Thyroid gland (tissue), 4 donors: ENCODE measurements at regions not wholly inside any gene's neighbourhood (a gene's known extent, or its start where the extent isn't known, plus 50 kb on each side); places are given as distances from the start of the nearest gene placed in this dataset.

Experiments used
- DNase-seq, 2 donors: peaks; one replicate each; pipeline ENCODE4 v3.0.0-alpha.2; 2019
- H3K27ac ChIP-seq, 3 donors: fragments of 200-600 bp; sonication (generic); 1 replicate in 2 of 3; 2 replicates in 1 of 3; pipeline ENCODE4 v1.5.1; 2016 to 2019; ENCODE audit warnings: mild to moderate bottlenecking in 1 of 3, moderate library complexity in 1 of 3
- H3K27me3 ChIP-seq: fragments of 200-600 bp; sonication (generic); one replicate; pipeline ENCODE4 v1.5.1; 2019
- H3K36me3 ChIP-seq, 2 donors: fragments of 200-600 bp; sonication (generic); one replicate each; pipeline ENCODE4 v1.5.1; 2016 to 2019
- H3K4me1 ChIP-seq, 2 donors: fragments of 200-600 bp; sonication (generic); one replicate each; pipeline ENCODE4 v1.5.1; 2017 to 2019
- H3K4me3 ChIP-seq, 3 donors: fragments of 200-600 bp; sonication (generic); replicated peaks in 1 of 3; 1 replicate in 2 of 3; 2 replicates in 1 of 3; pipeline ENCODE4 v1.5.1; 2016; ENCODE audit warnings: mild to moderate bottlenecking in 1 of 3
- H3K9me3 ChIP-seq: fragments of 200-600 bp; sonication (generic); one replicate; pipeline ENCODE4 v1.5.1; 2017
- CTCF ChIP-seq, 6 experiments: fragments of 200-600 bp in 3 of 6; fragments of 450-650 bp in 3 of 6; sonication (generic) in 3 of 6; IDR thresholded peaks; one replicate each; pipeline ENCODE4 v1.5.1; 2016 to 2019; ENCODE audit warnings: antibody characterized with exemption in 6 of 6, mild to moderate bottlenecking in 2 of 6, inconsistent platforms in 1 of 6, moderate library complexity in 1 of 6
- POLR2A ChIP-seq, 2 donors: fragments of 450-650 bp; IDR thresholded peaks; one replicate each; pipeline ENCODE4 v1.6.1; 2017; ENCODE audit warnings: antibody characterized with exemption in 2 of 2, mild to moderate bottlenecking in 2 of 2, moderate library complexity in 1 of 2
- WGBS, 2 donors: methylation state at CpG; one replicate each; pipeline ENCODE4 v1.1.5; 2017; 5-methylcytosine and 5-hydroxymethylcytosine counted together
- intact Hi-C: fragments of 100-400 bp; cut with DNase I; formaldehyde crosslinking; loops from one replicate; pipeline ENCODE4 v1.15.1; 2023

GRCh38 chr10:106242301-106242700, 922.2 kb downstream of the SORCS1 start:
- DNase-seq = no peak
- TF ChIP-seq CTCF (IDR thresholded peaks at IDR 0.05) = no peak
- TF ChIP-seq POLR2A (IDR thresholded peaks at IDR 0.05) = no peak
- Histone ChIP-seq H3K4me3 (no peak overlapping the region), H3K9me3 (no peaks in the 10 kb centered on the region), H3K4me1 (no peaks in the 10 kb centered on the region), H3K27me3 (no peaks in the 10 kb centered on the region), H3K27ac (no peak overlapping the region), H3K36me3 (no peaks in the 10 kb centered on the region)
- intact Hi-C loops = no loop called here
- WGBS, 2 donors = 70 to 73% methylated on average over 7 of the region's 7 CpGs

DNA sequence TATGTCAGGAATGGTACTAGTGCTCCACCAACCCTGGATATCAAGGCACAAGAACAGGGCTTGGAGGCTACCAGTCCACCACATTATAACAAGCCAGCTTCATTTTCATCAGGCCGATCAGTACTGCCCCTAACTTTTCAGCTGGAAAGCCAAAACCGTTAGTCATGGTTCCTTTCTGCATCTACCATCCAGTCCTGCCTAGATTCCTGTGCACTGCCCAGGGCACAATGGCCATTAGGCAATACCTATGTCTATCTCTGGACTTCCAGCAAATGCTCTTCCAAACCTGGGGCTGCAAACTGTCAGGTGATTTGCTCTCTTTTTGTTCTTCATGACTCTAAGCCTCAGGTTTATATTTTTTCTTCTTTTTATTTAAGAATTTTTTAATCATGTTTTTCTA, 937.7 kb downstream of the SORCS1 start:
- Histone ChIP-seq H3K36me3 (no peaks in the 10 kb centered on the region), H3K27ac (no peak overlapping the region), H3K27me3 (no peaks in the 10 kb centered on the region), H3K4me1 (no peaks in the 10 kb centered on the region), H3K4me3 (no peak overlapping the region), H3K9me3 (no peaks in the 10 kb centered on the region)
- TF ChIP-seq CTCF (IDR thresholded peaks at IDR 0.05) (no peak), POLR2A (IDR thresholded peaks at IDR 0.05) (no peak)
- 79 to 83% methylated on average over 2 of the region's 2 CpGs for WGBS, 2 donors
- no peak for DNase-seq
- intact Hi-C loops = no loop called here

- intact Hi-C loops = no loop called here
- whole genome bisulfite sequencing, 2 donors = 88 to 92% methylated on average over 1 of the region's 1 CpG
- Histone ChIP-seq H3K36me3 (no peaks in the 10 kb centered on the region), H3K4me1 (no peaks in the 10 kb centered on the region), H3K27me3 (no peaks in the 10 kb centered on the region), H3K4me3 (no peak overlapping the region), H3K9me3 (no peaks in the 10 kb centered on the region), H3K27ac (no peak overlapping the region)
- no peak for TF ChIP-seq POLR2A (IDR thresholded peaks at IDR 0.05)
- no peak for TF ChIP-seq CTCF (IDR thresholded peaks at IDR 0.05)
- DNase-seq = no peak
Measured at GRCh38 chr10:106226142-106226541, 938.4 kb downstream of the SORCS1 start.

DNA sequence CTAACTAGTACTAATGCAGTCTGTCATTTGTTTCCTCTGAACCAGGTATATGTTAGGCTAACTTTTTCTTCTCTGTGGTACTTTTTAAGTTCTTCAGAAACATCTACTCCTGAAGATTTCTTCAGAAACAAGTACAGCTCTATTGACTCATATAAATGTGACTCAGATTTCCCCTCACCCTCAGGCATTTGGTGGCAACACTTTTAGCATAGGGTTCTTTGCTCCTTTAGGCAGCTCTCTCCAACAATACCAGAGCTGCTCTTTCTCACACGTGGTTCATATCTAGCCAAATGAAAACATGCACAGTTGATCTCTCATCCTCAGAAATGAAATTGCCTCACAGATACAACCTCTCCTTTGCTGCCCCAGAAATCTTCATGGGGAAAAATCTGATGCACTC, 939.8 kb downstream of the SORCS1 start:
- DNase-seq = no peak
- no peak overlapping the region for H3K27ac ChIP-seq
- H3K4me1 ChIP-seq = no peaks in the 10 kb centered on the region
- no peaks in the 10 kb centered on the region for H3K36me3 ChIP-seq
- H3K9me3 ChIP-seq = no peaks in the 10 kb centered on the region
- 48 to 52% methylated on average over 1 of the region's 1 CpG for WGBS, 2 donors
- TF ChIP-seq CTCF (IDR thresholded peaks at IDR 0.05) (no peak), POLR2A (IDR thresholded peaks at IDR 0.05) (no peak)
- H3K27me3 ChIP-seq = no peaks in the 10 kb centered on the region
- no peak overlapping the region for H3K4me3 ChIP-seq
- intact Hi-C loops = no loop called here

DNA sequence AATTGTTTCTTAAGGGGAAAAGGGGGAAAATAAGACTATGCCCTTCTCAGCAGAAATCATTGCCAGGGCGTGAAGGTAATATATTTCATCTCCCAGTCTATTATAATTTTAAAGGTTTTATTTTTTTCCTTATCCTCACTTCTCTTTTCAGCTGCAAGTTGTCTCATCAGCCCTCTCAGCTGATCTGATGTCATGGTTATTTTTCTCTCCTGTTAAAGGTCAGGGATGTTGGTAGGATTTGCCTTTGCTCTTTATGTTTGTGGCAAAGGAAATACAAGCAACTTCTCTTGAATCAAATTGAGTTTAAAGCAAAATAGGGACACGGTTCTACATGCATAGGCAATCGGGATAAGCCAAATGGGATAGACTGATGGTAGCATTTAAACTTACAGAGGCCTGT, 946.9 kb downstream of the SORCS1 start:
- no peak for DNase-seq
- H3K27ac ChIP-seq = no peak overlapping the region
- 50 to 62% methylated on average over 3 of the region's 3 CpGs for WGBS, 2 donors
- TF ChIP-seq POLR2A (IDR thresholded peaks at IDR 0.05) (no peak), CTCF (IDR thresholded peaks at IDR 0.05) (no peak)
- no peaks in the 10 kb centered on the region for H3K4me1 ChIP-seq
- no peak overlapping the region for H3K4me3 ChIP-seq
- no peaks in the 10 kb centered on the region for H3K9me3 ChIP-seq
- H3K27me3 ChIP-seq = no peaks in the 10 kb centered on the region
- intact Hi-C loops = no loop called here
- H3K36me3 ChIP-seq = no peaks in the 10 kb centered on the region
